ENCODE measurements at regions not wholly inside any gene's neighbourhood (a gene's known extent, or its start where the extent isn't known, plus 50 kb on each side); places are given as distances from the start of the nearest gene placed in this dataset.

- no peak for DNase-seq (ENCODE audit: low spot score)
Observed at GRCh38 chr13:40072663-40073120, 417.2 kb downstream of the COG6 start.

- no peak for DNase-seq (ENCODE audit: low spot score)
Observed at GRCh38 chr13:40074338-40074737, 418.9 kb downstream of the COG6 start.

GRCh38 chr13:40075281-40075680, 419.8 kb downstream of the COG6 start:
- no peak for DNase-seq (ENCODE audit: low spot score)

- no peak for DNase-seq (ENCODE audit: low spot score)
Observed at GRCh38 chr13:40076765-40077362, 421.4 kb downstream of the COG6 start.

GRCh38 chr13:40077396-40078027, 422.1 kb downstream of the COG6 start:
- no peak for DNase-seq (ENCODE audit: low spot score)

- DNase-seq (ENCODE audit: low spot score) = no peak
Observed at GRCh38 chr13:40079721-40080120, 424.3 kb downstream of the COG6 start.

GRCh38 chr13:40080676-40081075, 425.2 kb downstream of the COG6 start:
- no peak for DNase-seq (ENCODE audit: low spot score)

- no peak for DNase-seq (ENCODE audit: low spot score)
Observed at GRCh38 chr13:40082639-40083038, 427.2 kb downstream of the COG6 start.

GRCh38 chr13:40083841-40084240, 428.4 kb downstream of the COG6 start:
- no peak for DNase-seq (ENCODE audit: low spot score)

GRCh38 chr13:40084934-40085333, 429.5 kb downstream of the COG6 start:
- DNase-seq (ENCODE audit: low spot score) = no peak

GRCh38 chr13:40087091-40088002, 431.9 kb downstream of the COG6 start:
- no peak for DNase-seq (ENCODE audit: low spot score)

GRCh38 chr13:40094056-40094455, 438.6 kb downstream of the COG6 start:
- no peak for DNase-seq (ENCODE audit: low spot score)

GRCh38 chr13:40095695-40096356, 440.4 kb downstream of the COG6 start:
- DNase-seq (ENCODE audit: low spot score) = no peak

- DNase-seq (ENCODE audit: low spot score) = no peak
Observed at GRCh38 chr13:40096357-40096901, 441.0 kb downstream of the COG6 start.

- DNase-seq (ENCODE audit: low spot score) = no peak
Observed at GRCh38 chr13:40098246-40098645, 442.8 kb downstream of the COG6 start.

- DNase-seq (ENCODE audit: low spot score) = no peak
Observed at GRCh38 chr13:40101708-40102359, 446.4 kb downstream of the COG6 start.

- DNase-seq (ENCODE audit: low spot score) = no peak
Observed at GRCh38 chr13:40102360-40102727, 446.9 kb downstream of the COG6 start.

- DNase-seq (ENCODE audit: low spot score) = no peak
Observed at GRCh38 chr13:40102854-40103253, 447.4 kb downstream of the COG6 start.

- DNase-seq (ENCODE audit: low spot score) = no peak
Observed at GRCh38 chr13:40103864-40104263, 448.4 kb downstream of the COG6 start.

- no peak for DNase-seq (ENCODE audit: low spot score)
Observed at GRCh38 chr13:40105231-40105630, 449.8 kb downstream of the COG6 start.

- no peak for DNase-seq (ENCODE audit: low spot score)
Observed at GRCh38 chr13:40109351-40109844, 453.9 kb downstream of the COG6 start.
